ENCODE measurements at regions not wholly inside any gene's neighbourhood (a gene's known extent, or its start where the extent isn't known, plus 50 kb on each side); places are given as distances from the start of the nearest gene placed in this dataset.

GRCh38 chr5:125011419-125011818 lies 265.0 kb upstream of the ZNF608 start:
- H3K9me3 ChIP-seq: no peaks in the 10 kb centered on the region
- H3K27ac ChIP-seq: no peak overlapping the region
- no peaks in the 10 kb centered on the region for H3K27me3 ChIP-seq
- H3K4me1 ChIP-seq: no peaks in the 10 kb centered on the region
- H3K36me3 ChIP-seq: no peaks in the 10 kb centered on the region
- H3K4me3 ChIP-seq: no peak overlapping the region
- WGBS: 66% methylated on average over 2 of the region's 2 CpGs
- no peak for TF ChIP-seq POLR2A (IDR thresholded peaks at IDR 0.05)
- no peak for TF ChIP-seq EP300 (IDR thresholded peaks at IDR 0.05)
- no peak for TF ChIP-seq CTCF (IDR thresholded peaks at IDR 0.05)
- no peak for TF ChIP-seq POLR2AphosphoS5 (IDR thresholded peaks at IDR 0.05)
- no peak for DNase-seq (ENCODE audit: low spot score in 2 of 2)

GRCh38 chr5:125011947-125012346 lies 265.5 kb upstream of the ZNF608 start:
- no peak for DNase-seq (ENCODE audit: low spot score in 2 of 2)
- Histone ChIP-seq H3K4me1 (no peaks in the 10 kb centered on the region), H3K4me3 (no peak overlapping the region), H3K27ac (no peak overlapping the region), H3K9me3 (no peaks in the 10 kb centered on the region), H3K36me3 (no peaks in the 10 kb centered on the region), H3K27me3 (no peaks in the 10 kb centered on the region)
- 41% methylated on average over 4 of the region's 4 CpGs for WGBS
- TF ChIP-seq POLR2A (IDR thresholded peaks at IDR 0.05): no peak
- no peak for TF ChIP-seq POLR2AphosphoS5 (IDR thresholded peaks at IDR 0.05)
- no peak for TF ChIP-seq EP300 (IDR thresholded peaks at IDR 0.05)
- no peak for TF ChIP-seq CTCF (IDR thresholded peaks at IDR 0.05)

- Histone ChIP-seq H3K36me3 (no peaks in the 10 kb centered on the region), H3K27ac (no peak overlapping the region), H3K27me3 (no peaks in the 10 kb centered on the region), H3K4me3 (no peak overlapping the region), H3K4me1 (no peaks in the 10 kb centered on the region), H3K9me3 (no peaks in the 10 kb centered on the region)
- TF ChIP-seq EP300 (IDR thresholded peaks at IDR 0.05) (no peak), POLR2AphosphoS5 (IDR thresholded peaks at IDR 0.05) (no peak), CTCF (IDR thresholded peaks at IDR 0.05) (no peak), POLR2A (IDR thresholded peaks at IDR 0.05) (no peak)
- DNase-seq (ENCODE audit: low spot score in 2 of 2): no peak
- 53% methylated on average over 7 of the region's 7 CpGs for WGBS
Measured at GRCh38 chr5:125012727-125013451, 266.4 kb upstream of the ZNF608 start.

GRCh38 chr5:125014202-125014601 lies 267.8 kb upstream of the ZNF608 start:
- Histone ChIP-seq H3K9me3 (no peaks in the 10 kb centered on the region), H3K4me3 (no peak overlapping the region), H3K4me1 (no peaks in the 10 kb centered on the region), H3K36me3 (no peaks in the 10 kb centered on the region), H3K27ac (no peak overlapping the region), H3K27me3 (no peaks in the 10 kb centered on the region)
- TF ChIP-seq EP300 (IDR thresholded peaks at IDR 0.05): no peak
- no peak for TF ChIP-seq POLR2A (IDR thresholded peaks at IDR 0.05)
- TF ChIP-seq CTCF (IDR thresholded peaks at IDR 0.05): no peak
- TF ChIP-seq POLR2AphosphoS5 (IDR thresholded peaks at IDR 0.05): no peak
- 59% methylated on average over 1 of the region's 1 CpG for WGBS
- DNase-seq (ENCODE audit: low spot score in 2 of 2): no peak

GRCh38 chr5:125017796-125018195 lies 271.4 kb upstream of the ZNF608 start:
- no peaks in the 10 kb centered on the region for H3K27me3 ChIP-seq
- no peaks in the 10 kb centered on the region for H3K4me1 ChIP-seq
- TF ChIP-seq POLR2AphosphoS5 (IDR thresholded peaks at IDR 0.05) (no peak), POLR2A (IDR thresholded peaks at IDR 0.05) (no peak), CTCF (IDR thresholded peaks at IDR 0.05) (no peak), EP300 (IDR thresholded peaks at IDR 0.05) (no peak)
- WGBS: 80% methylated on average over 1 of the region's 1 CpG
- no peaks in the 10 kb centered on the region for H3K36me3 ChIP-seq
- H3K27ac ChIP-seq: no peak overlapping the region
- no peak overlapping the region for H3K4me3 ChIP-seq
- H3K9me3 ChIP-seq: no peaks in the 10 kb centered on the region
- no peak for DNase-seq (ENCODE audit: low spot score in 2 of 2)

Data from suprapubic skin (tissue), 4 donors.